Natural killer cell (primary cell): ENCODE measurements at regions not wholly inside any gene's neighbourhood (a gene's known extent, or its start where the extent isn't known, plus 50 kb on each side); places are given as distances from the start of the nearest gene placed in this dataset.

Experiments used
- ATAC-seq, 3 donors: fragments of 150-1000 bp in 2 of 3; fragments of 200-7000 bp in 1 of 3; cut with Tn5 transposase; 1 replicate in 1 of 3; 2 replicates in 2 of 3; pipeline ENCODE4 v1.10.0; 2021; ENCODE audit warnings: mild to moderate bottlenecking in 2 of 3, moderate library complexity in 2 of 3
- DNase-seq, 2 donors: peaks; one replicate each; pipeline versions ENCODE4 v3.0.0 to v3.0.0-alpha.2; 2013 to 2021; ENCODE audit warnings: mixed read lengths in 1 of 2
- H3K27ac ChIP-seq: one replicate; pipeline ENCODE4 v1.5.1; 2013; ENCODE audit warnings: mild to moderate bottlenecking, low read length
- H3K27me3 ChIP-seq: one replicate; pipeline ENCODE4 v1.6.1; 2013; ENCODE audit warnings: low read length; ENCODE audit not compliant: control insufficient read depth, insufficient read depth
- H3K36me3 ChIP-seq: one replicate; pipeline ENCODE4 v1.6.1; 2013; ENCODE audit warnings: low read length; ENCODE audit not compliant: control insufficient read depth, insufficient read depth
- H3K4me1 ChIP-seq: one replicate; pipeline ENCODE4 v1.6.1; 2013; ENCODE audit warnings: low read length; ENCODE audit not compliant: control insufficient read depth, insufficient read depth
- H3K4me3 ChIP-seq: one replicate; pipeline ENCODE4 v1.5.1; 2013; ENCODE audit warnings: low read length
- H3K9me3 ChIP-seq: one replicate; pipeline ENCODE4 v1.6.1; 2013; ENCODE audit warnings: low read length; ENCODE audit not compliant: control insufficient read depth, insufficient read depth
- H3K27ac Mint-ChIP-seq, 2 donors: one replicate each; pipeline ENCODE4 v1.8.0; 2022; ENCODE audit warnings: mild to moderate bottlenecking in 2 of 2, mixed read lengths in 2 of 2, moderate library complexity in 1 of 2
- H3K27me3 Mint-ChIP-seq, 2 donors: one replicate each; pipeline ENCODE4 v1.8.0; 2022; ENCODE audit warnings: low read depth in 2 of 2, mixed read lengths in 2 of 2
- H3K36me3 Mint-ChIP-seq: one replicate; pipeline ENCODE4 v1.8.0; 2022; ENCODE audit warnings: mixed read lengths
- H3K4me1 Mint-ChIP-seq, 2 donors: one replicate each; pipeline ENCODE4 v1.8.0; 2022; ENCODE audit warnings: mixed read lengths in 2 of 2
- H3K4me3 Mint-ChIP-seq: one replicate; pipeline ENCODE4 v1.8.0; 2022; ENCODE audit warnings: mild to moderate bottlenecking, moderate library complexity, mixed read lengths
- H3K9me3 Mint-ChIP-seq, 2 donors: one replicate each; pipeline ENCODE4 v1.8.0; 2022; ENCODE audit warnings: mixed read lengths in 2 of 2
- CTCF ChIP-seq: fragments of 200-600 bp; IDR thresholded peaks from one replicate; pipeline ENCODE4 v1.8.0; 2022; ENCODE audit warnings: antibody characterized with exemption
- WGBS: methylation state at CpG from one replicate; pipeline ENCODE4 v1.1.7; 2013; ENCODE audit warnings: missing lambda C conversion rate; ENCODE audit not compliant: insufficient coverage; 5-methylcytosine and 5-hydroxymethylcytosine counted together
- intact Hi-C: fragments of 100-400 bp; cut with micrococcal nuclease; formaldehyde crosslinking; loops from one replicate; pipeline ENCODE4 v1.14.2; 2022

GRCh38 chr21:43270800-43271301 lies 102.0 kb downstream of the CRYAA start:
- Histone ChIP-seq H3K36me3 (no peaks in the 10 kb centered on the region), H3K4me1 (no peaks in the 10 kb centered on the region), H3K27me3 (peaks cover 4% of the 10 kb centered on the region), H3K9me3 (no peaks in the 10 kb centered on the region), H3K4me3 (no peak overlapping the region), H3K27ac (no peak overlapping the region)
- no peak for DNase-seq
- Mint-ChIP-seq H3K27ac (no peak overlapping the region), H3K27me3 (peaks cover 5 to 12% of the 10 kb centered on the region in 2 donors), H3K9me3 (no peaks in the 10 kb centered on the region), H3K4me1 (no peaks in the 10 kb centered on the region), H3K4me3 (no peak overlapping the region), H3K36me3 (no peaks in the 10 kb centered on the region)
- ATAC-seq: no peak
- intact Hi-C loops: no loop called here
- no peak for TF ChIP-seq CTCF
- 92% methylated on average over 20 of the region's 20 CpGs for WGBS

GRCh38 chr21:43269957-43270705 lies 101.3 kb downstream of the CRYAA start:
- Mint-ChIP-seq H3K27me3 (peaks cover 3 to 5% of the 10 kb centered on the region in 2 donors), H3K4me3 (no peak overlapping the region), H3K27ac (no peak overlapping the region), H3K9me3 (no peaks in the 10 kb centered on the region), H3K4me1 (no peaks in the 10 kb centered on the region), H3K36me3 (no peaks in the 10 kb centered on the region)
- no peaks in the 10 kb centered on the region for H3K36me3 ChIP-seq
- H3K4me1 ChIP-seq: no peaks in the 10 kb centered on the region
- no peak for DNase-seq
- H3K27me3 ChIP-seq: peaks cover 4% of the 10 kb centered on the region
- H3K4me3 ChIP-seq: no peak overlapping the region
- WGBS: 91% methylated on average over 20 of the region's 20 CpGs
- no peak for TF ChIP-seq CTCF
- H3K27ac ChIP-seq: no peak overlapping the region
- intact Hi-C loops: no loop called here
- H3K9me3 ChIP-seq: no peaks in the 10 kb centered on the region
- ATAC-seq: no peak

- intact Hi-C loops: no loop called here
- no peak overlapping the region for H3K27ac Mint-ChIP-seq
- peak in 2 of 3 donors; percentile 48 to 64 for ATAC-seq
These were observed 100.6 kb downstream of the CRYAA start for GRCh38 chr21:43269440-43269839.

More at GRCh38 chr21:43269440-43269839, 100.6 kb downstream of the CRYAA start:
- no peaks in the 10 kb centered on the region for H3K4me1 Mint-ChIP-seq
- no peaks in the 10 kb centered on the region for H3K27me3 ChIP-seq
- H3K4me3 Mint-ChIP-seq: no peak overlapping the region
- no peak overlapping the region for H3K4me3 ChIP-seq
- H3K36me3 Mint-ChIP-seq: no peaks in the 10 kb centered on the region
- no peak for TF ChIP-seq CTCF
- WGBS: 77% methylated on average over 10 of the region's 10 CpGs
- no peaks in the 10 kb centered on the region for H3K4me1 ChIP-seq
- no peaks in the 10 kb centered on the region for H3K9me3 Mint-ChIP-seq
- H3K36me3 ChIP-seq: no peaks in the 10 kb centered on the region
- no peaks in the 10 kb centered on the region for H3K9me3 ChIP-seq
- peaks cover 3 to 4% of the 10 kb centered on the region in 2 donors for H3K27me3 Mint-ChIP-seq
- H3K27ac ChIP-seq: no peak overlapping the region
- peak in 1 of 2 donors; percentile 69 for DNase-seq
